HFFc6 (cell line): ENCODE measurements at regions not wholly inside any gene's neighbourhood (a gene's known extent, or its start where the extent isn't known, plus 50 kb on each side); places are given as distances from the start of the nearest gene placed in this dataset.

Source experiments
- DNase-seq: peaks from one replicate; pipeline ENCODE4 v3.0.0-alpha.2; 2018
- H3K27ac Mint-ChIP-seq: 2 replicates; pipeline ENCODE4 v1.8.0; 2020; ENCODE audit warnings: mild to moderate bottlenecking, mixed read lengths
- H3K27me3 Mint-ChIP-seq: 2 replicates; pipeline ENCODE4 v1.8.0; 2021; ENCODE audit warnings: mild to moderate bottlenecking, moderate library complexity, mixed read lengths; ENCODE audit not compliant: insufficient read depth
- H3K36me3 Mint-ChIP-seq: 2 replicates; pipeline ENCODE4 v1.8.0; 2021; ENCODE audit warnings: low read depth, mixed read lengths
- H3K4me1 Mint-ChIP-seq: 2 replicates; pipeline ENCODE4 v1.8.0; 2020; ENCODE audit warnings: low read depth, mixed read lengths
- H3K4me3 Mint-ChIP-seq: 2 replicates; pipeline ENCODE4 v1.8.0; 2020; ENCODE audit warnings: mild to moderate bottlenecking, moderate library complexity, mixed read lengths
- H3K9me3 Mint-ChIP-seq: 2 replicates; pipeline ENCODE4 v1.8.0; 2020; ENCODE audit warnings: mild to moderate bottlenecking, mixed read lengths
- TF ChIP-seq, protein P1 (sequence below): fragments of 200-600 bp; sonication (generic); IDR thresholded peaks from 2 replicates; pipeline ENCODE4 v1.5.0; 2021; ENCODE audit warnings: antibody characterized with exemption, mild to moderate bottlenecking

DNA sequence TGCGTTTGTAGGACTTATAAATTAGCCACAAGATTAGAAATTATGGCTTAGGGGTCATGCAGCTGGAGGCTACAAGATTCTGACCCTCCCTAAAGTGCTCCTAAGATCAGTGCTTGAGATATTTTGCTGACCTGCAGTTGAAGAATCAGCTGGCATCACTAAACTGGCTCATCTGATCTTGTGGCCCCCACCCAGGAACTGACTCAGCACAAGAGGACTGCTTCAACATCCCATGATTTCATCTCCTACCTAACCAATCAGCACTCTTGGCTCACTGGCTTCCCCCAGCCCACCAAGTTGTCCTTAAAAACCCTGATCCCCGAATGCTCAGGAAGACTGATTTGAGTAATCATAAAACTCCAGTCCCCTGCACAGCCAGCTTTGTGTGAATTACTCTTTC, 86.4 kb upstream of the ERCC4 start:
- TF ChIP-seq, protein P1, sequence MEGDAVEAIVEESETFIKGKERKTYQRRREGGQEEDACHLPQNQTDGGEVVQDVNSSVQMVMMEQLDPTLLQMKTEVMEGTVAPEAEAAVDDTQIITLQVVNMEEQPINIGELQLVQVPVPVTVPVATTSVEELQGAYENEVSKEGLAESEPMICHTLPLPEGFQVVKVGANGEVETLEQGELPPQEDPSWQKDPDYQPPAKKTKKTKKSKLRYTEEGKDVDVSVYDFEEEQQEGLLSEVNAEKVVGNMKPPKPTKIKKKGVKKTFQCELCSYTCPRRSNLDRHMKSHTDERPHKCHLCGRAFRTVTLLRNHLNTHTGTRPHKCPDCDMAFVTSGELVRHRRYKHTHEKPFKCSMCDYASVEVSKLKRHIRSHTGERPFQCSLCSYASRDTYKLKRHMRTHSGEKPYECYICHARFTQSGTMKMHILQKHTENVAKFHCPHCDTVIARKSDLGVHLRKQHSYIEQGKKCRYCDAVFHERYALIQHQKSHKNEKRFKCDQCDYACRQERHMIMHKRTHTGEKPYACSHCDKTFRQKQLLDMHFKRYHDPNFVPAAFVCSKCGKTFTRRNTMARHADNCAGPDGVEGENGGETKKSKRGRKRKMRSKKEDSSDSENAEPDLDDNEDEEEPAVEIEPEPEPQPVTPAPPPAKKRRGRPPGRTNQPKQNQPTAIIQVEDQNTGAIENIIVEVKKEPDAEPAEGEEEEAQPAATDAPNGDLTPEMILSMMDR: no peak
- H3K4me3 Mint-ChIP-seq: no peak overlapping the region
- peaks cover 2% of the 10 kb centered on the region; the same call in 1 of the 2 replicates for H3K27me3 Mint-ChIP-seq
- H3K4me1 Mint-ChIP-seq: no peaks in the 10 kb centered on the region
- H3K36me3 Mint-ChIP-seq: no peaks in the 10 kb centered on the region
- H3K27ac Mint-ChIP-seq: no peak overlapping the region
- DNase-seq: no peak
- peaks cover 20% of the 10 kb centered on the region for H3K9me3 Mint-ChIP-seq

DNA sequence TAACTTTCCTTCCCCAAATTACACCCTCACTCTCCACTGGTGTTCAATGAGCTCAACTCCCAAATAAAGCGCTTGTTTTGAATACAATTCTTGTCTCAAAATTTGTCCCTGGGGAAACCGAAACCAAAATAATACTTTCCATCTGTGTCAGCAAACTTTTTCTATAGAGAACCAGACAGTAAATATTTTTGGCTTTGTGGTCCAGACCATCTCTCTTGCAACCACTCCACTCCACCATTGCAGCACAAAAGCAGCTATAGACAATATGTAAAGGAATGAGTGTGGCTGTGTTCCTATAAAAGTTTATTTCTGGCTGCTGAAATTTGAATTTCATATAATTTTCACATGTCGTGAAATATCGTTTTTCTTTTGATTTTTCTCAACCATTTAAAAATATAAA, 84.6 kb upstream of the ERCC4 start:
- H3K27ac Mint-ChIP-seq: no peak overlapping the region
- no peak for DNase-seq
- no peaks in the 10 kb centered on the region for H3K36me3 Mint-ChIP-seq
- no peaks in the 10 kb centered on the region for H3K4me1 Mint-ChIP-seq
- TF ChIP-seq, protein P1: no peak
- peaks cover 2% of the 10 kb centered on the region; the same call in 1 of the 2 replicates for H3K27me3 Mint-ChIP-seq
- H3K4me3 Mint-ChIP-seq: no peak overlapping the region
- peaks cover 15% of the 10 kb centered on the region for H3K9me3 Mint-ChIP-seq

DNA sequence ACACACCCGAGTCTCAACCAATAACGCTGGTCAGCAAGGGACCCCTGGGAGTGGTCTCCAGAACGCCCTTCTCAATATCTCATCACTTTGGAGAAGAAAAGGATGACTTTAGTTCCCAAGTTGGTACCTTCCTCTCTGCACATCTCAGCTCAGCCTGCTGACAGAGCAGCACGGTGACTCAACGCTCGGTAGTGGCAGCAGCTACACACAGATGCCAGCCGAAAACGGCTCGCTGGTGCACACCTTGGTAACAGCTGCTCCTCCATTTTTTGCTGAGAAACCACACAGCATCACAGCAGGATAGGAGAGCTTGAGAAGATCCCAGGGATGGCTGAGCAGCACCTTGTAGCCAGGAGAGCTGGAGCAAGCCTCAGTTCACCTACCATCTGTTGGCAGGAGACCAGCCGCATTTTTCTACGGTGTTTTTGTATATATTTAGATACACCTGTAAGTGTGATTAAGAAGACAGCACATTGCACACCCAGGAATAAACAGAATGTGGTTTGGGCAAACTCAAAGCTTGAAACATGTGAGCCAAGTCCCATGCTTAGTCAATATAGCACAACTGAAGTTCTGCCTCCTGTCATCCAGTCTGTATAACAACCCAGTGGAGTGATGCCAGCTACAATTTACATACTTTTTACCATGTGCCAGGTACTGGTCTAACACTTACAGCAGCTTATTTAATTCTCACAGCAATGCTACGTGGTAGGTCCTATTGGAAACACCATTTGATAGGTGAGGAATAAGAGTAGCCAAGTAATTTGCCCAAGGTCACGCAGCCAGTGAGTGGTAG, 83.8 kb upstream of the ERCC4 start:
- Mint-ChIP-seq H3K27ac (no peak overlapping the region), H3K27me3 (peaks cover 3% of the 10 kb centered on the region; the same call in 1 of the 2 replicates), H3K36me3 (no peaks in the 10 kb centered on the region), H3K4me3 (no peak overlapping the region), H3K4me1 (no peaks in the 10 kb centered on the region), H3K9me3 (peaks cover 12% of the 10 kb centered on the region)
- TF ChIP-seq, protein P1: no peak
- no peak for DNase-seq

DNA sequence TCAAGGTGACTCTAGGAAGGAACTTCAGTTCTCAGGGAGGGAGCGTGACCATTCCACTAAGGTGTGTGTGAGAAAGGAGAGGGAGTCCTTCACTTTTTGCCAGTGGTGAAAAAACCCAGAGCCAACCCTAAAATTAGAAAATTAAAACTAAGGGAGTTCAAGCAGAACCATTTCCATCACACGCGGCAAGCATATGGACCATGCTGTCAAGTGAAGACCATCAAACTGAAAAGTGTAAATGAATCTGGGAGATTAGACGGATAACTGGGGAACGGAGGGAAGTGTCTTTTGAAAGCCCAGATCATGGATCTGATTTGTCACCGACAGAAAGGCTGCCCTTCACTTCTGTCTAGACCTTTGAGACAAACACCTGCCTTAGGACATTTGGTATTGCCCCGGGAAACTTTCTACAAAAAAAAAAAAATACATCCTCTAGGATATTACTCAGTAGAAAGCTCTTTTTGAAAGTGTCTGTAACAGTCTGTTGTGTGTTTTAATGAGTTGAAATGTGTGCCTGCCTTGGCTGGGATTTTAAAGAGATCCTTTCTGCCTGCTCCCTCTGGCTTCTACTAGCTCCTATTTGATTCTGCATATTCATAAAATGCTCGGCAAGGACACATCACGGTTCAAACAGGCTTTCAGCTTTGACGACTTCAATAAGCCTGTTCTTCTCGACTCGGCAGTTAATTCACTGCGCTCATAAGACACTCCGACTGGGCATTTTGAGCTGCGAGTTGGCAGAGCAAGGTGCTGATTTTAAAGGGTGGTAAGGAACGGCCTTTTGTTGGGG, 81.4 kb upstream of the ERCC4 start:
- TF ChIP-seq, protein P1: no peak
- DNase-seq: no peak
- no peaks in the 10 kb centered on the region for H3K4me1 Mint-ChIP-seq
- H3K9me3 Mint-ChIP-seq: no peaks in the 10 kb centered on the region; the same call in 1 of the 2 replicates
- no peaks in the 10 kb centered on the region for H3K36me3 Mint-ChIP-seq
- H3K27ac Mint-ChIP-seq: no peak overlapping the region
- peaks cover 3% of the 10 kb centered on the region; the same call in 1 of the 2 replicates for H3K27me3 Mint-ChIP-seq
- no peak overlapping the region for H3K4me3 Mint-ChIP-seq

DNA sequence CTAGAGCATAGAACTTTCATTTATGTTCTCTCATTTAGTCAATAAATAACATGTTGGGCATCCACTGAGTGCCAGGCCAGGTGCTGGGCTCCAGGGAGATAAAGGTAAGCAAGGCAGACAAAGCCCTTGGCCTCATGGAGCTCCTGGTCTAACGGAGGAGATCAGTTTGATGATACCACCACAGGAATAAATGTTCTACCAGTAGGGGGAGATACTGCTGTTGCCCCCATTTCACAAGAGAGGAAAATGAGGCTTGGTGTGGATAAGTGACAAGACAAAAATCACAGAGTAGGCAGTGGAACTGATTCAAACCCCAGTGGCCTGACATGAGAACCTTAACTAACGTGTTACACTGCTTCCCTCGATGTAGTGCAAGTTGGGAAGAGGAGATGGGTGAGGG, 80.4 kb upstream of the ERCC4 start:
- Mint-ChIP-seq H3K9me3 (no peaks in the 10 kb centered on the region; the same call in 1 of the 2 replicates), H3K27ac (no peak overlapping the region), H3K27me3 (peaks cover 3% of the 10 kb centered on the region; the same call in 1 of the 2 replicates), H3K36me3 (no peaks in the 10 kb centered on the region), H3K4me1 (no peaks in the 10 kb centered on the region), H3K4me3 (no peak overlapping the region)
- no peak for DNase-seq
- TF ChIP-seq, protein P1: peak; percentile 37; the same call in 1 of the 2 replicates
